ENCODE measurements at regions not wholly inside any gene's neighbourhood (a gene's known extent, or its start where the extent isn't known, plus 50 kb on each side); places are given as distances from the start of the nearest gene placed in this dataset.

DNA sequence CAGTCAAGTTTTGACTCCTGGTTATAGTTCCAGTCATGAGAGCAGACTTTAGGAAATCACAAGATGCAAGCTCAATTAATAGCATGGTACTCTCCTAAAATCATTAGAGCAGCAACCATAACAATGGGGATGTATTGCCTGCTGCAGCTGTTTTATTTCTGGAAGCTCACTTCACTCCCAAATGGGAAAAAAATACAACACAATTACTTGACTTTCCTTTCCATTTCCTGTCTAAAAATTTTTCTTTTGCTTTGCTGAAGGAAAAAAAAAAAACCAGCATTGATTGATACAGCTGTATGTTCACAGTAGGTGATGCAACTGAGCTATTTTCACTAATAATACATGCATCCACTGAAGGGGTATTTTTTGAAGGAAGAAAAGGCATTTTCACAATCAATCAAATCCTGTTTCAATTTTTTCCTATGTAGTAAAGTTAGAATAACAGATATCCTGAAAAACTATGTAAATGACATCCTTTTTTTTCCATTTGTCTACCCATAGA lies 143.9 kb upstream of the NOVA1 start:
- no peak for DNase-seq
- TF ChIP-seq, protein P1, sequence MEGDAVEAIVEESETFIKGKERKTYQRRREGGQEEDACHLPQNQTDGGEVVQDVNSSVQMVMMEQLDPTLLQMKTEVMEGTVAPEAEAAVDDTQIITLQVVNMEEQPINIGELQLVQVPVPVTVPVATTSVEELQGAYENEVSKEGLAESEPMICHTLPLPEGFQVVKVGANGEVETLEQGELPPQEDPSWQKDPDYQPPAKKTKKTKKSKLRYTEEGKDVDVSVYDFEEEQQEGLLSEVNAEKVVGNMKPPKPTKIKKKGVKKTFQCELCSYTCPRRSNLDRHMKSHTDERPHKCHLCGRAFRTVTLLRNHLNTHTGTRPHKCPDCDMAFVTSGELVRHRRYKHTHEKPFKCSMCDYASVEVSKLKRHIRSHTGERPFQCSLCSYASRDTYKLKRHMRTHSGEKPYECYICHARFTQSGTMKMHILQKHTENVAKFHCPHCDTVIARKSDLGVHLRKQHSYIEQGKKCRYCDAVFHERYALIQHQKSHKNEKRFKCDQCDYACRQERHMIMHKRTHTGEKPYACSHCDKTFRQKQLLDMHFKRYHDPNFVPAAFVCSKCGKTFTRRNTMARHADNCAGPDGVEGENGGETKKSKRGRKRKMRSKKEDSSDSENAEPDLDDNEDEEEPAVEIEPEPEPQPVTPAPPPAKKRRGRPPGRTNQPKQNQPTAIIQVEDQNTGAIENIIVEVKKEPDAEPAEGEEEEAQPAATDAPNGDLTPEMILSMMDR (IDR thresholded peaks at IDR 0.05; ENCODE audit: borderline replicate concordance, extremely low read depth, low read length, poor library complexity, severe bottlenecking) = no peak
- H3K4me1 ChIP-seq (ENCODE audit: insufficient read depth, low read length) = no peaks in the 10 kb centered on the region

DNA sequence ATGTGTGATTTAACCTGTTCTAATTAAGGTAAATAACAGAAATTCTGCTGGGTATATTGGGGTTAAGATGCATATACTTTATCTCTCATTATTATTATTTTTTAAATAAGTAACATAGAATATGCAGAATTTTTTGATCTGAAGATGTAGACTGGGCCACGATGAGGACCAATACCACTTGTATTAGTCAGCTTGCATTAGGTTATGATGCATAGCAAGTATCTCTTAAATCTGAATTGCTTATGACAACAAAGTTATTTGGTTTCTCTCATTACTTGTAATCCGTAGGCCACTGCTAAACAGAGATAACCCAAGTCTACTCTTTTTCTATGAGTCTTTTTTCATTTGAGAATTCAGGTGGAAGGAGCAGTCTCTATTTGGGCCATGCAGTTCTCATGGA lies 145.5 kb upstream of the NOVA1 start:
- DNase-seq = no peak
- Histone ChIP-seq H3K79me2 (ENCODE audit: insufficient read depth, low read length) (no peaks in the 10 kb centered on the region), H4K20me1 (ENCODE audit: insufficient read depth, low read length) (no peaks in the 10 kb centered on the region), H3K9ac (ENCODE audit: low read depth, low read length) (no peak overlapping the region), H3K9me3 (ENCODE audit: insufficient read depth, low read length, severe bottlenecking) (no peaks in the 10 kb centered on the region), H3K27ac (ENCODE audit: low read length) (no peak overlapping the region), H3K4me2 (ENCODE audit: insufficient read depth, low read length) (no peak overlapping the region), H3K4me1 (ENCODE audit: insufficient read depth, low read length) (no peaks in the 10 kb centered on the region), H2AFZ (ENCODE audit: low read depth, low read length) (no peak overlapping the region), H3K27me3 (ENCODE audit: insufficient read depth, low read length, poor library complexity) (no peaks in the 10 kb centered on the region), H3K4me3 (ENCODE audit: low read depth in 1 of 2, low read length in 2 of 2) (no peak overlapping the region), H3K36me3 (ENCODE audit: insufficient read depth, low read length) (no peaks in the 10 kb centered on the region)
- TF ChIP-seq, protein P1 (IDR thresholded peaks at IDR 0.05; ENCODE audit: borderline replicate concordance, extremely low read depth, low read length, poor library complexity, severe bottlenecking) = no peak
- no peak for TF ChIP-seq EZH2 (IDR thresholded peaks at IDR 0.05; ENCODE audit: borderline replicate concordance, low read depth, low read length, severe bottlenecking)
- ATAC-seq (ENCODE audit: insufficient read depth, low read depth) = no peak

More for the DNA sequence above, 143.9 kb upstream of the NOVA1 start:
- no peak overlapping the region for H3K4me2 ChIP-seq (ENCODE audit: insufficient read depth, low read length)
- H2AFZ ChIP-seq (ENCODE audit: low read depth, low read length) = no peak overlapping the region
- H3K27me3 ChIP-seq (ENCODE audit: insufficient read depth, low read length, poor library complexity) = no peaks in the 10 kb centered on the region
- H4K20me1 ChIP-seq (ENCODE audit: insufficient read depth, low read length) = no peaks in the 10 kb centered on the region
- no peak overlapping the region for H3K9ac ChIP-seq (ENCODE audit: low read depth, low read length)
- no peak overlapping the region for H3K4me3 ChIP-seq (ENCODE audit: low read depth in 1 of 2, low read length in 2 of 2)
- no peak for ATAC-seq (ENCODE audit: insufficient read depth, low read depth)
- no peaks in the 10 kb centered on the region for H3K9me3 ChIP-seq (ENCODE audit: insufficient read depth, low read length, severe bottlenecking)
- no peaks in the 10 kb centered on the region for H3K36me3 ChIP-seq (ENCODE audit: insufficient read depth, low read length)
- no peaks in the 10 kb centered on the region for H3K79me2 ChIP-seq (ENCODE audit: insufficient read depth, low read length)
- no peak overlapping the region for H3K27ac ChIP-seq (ENCODE audit: low read length)

DNA sequence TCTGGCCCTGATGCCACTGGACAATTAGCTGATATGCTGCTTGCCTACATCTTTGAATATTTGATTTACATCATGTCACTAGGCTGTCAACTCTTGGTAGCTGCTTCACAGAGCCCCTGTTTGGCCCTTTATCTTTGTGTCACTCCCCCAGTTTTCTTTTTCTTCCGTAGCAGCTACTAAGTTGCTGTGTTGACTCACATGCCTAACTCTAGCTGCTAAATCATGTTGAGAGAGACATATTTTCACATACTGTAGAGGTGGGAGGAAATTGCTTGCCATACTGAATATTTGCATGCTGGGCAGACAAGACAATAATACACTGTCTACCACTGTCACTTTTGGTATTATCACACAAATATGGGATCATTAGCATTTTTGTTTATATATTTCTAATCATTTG lies 147.1 kb upstream of the NOVA1 start:
- H2AFZ ChIP-seq (ENCODE audit: low read depth, low read length) = no peak overlapping the region
- H3K9me3 ChIP-seq (ENCODE audit: insufficient read depth, low read length, severe bottlenecking) = no peaks in the 10 kb centered on the region
- ATAC-seq (ENCODE audit: insufficient read depth, low read depth) = no peak
- H3K27ac ChIP-seq (ENCODE audit: low read length) = no peak overlapping the region
- H3K4me3 ChIP-seq (ENCODE audit: low read depth in 1 of 2, low read length in 2 of 2) = no peak overlapping the region
- no peaks in the 10 kb centered on the region for H3K79me2 ChIP-seq (ENCODE audit: insufficient read depth, low read length)
- no peak overlapping the region for H3K4me2 ChIP-seq (ENCODE audit: insufficient read depth, low read length)
- no peaks in the 10 kb centered on the region for H3K4me1 ChIP-seq (ENCODE audit: insufficient read depth, low read length)
- TF ChIP-seq EZH2 (IDR thresholded peaks at IDR 0.05; ENCODE audit: borderline replicate concordance, low read depth, low read length, severe bottlenecking) = no peak
- TF ChIP-seq, protein P1 (IDR thresholded peaks at IDR 0.05; ENCODE audit: borderline replicate concordance, extremely low read depth, low read length, poor library complexity, severe bottlenecking) = no peak
- DNase-seq = no peak
- no peaks in the 10 kb centered on the region for H3K36me3 ChIP-seq (ENCODE audit: insufficient read depth, low read length)
- H3K27me3 ChIP-seq (ENCODE audit: insufficient read depth, low read length, poor library complexity) = no peaks in the 10 kb centered on the region
- H4K20me1 ChIP-seq (ENCODE audit: insufficient read depth, low read length) = no peaks in the 10 kb centered on the region
- no peak overlapping the region for H3K9ac ChIP-seq (ENCODE audit: low read depth, low read length)

DNA sequence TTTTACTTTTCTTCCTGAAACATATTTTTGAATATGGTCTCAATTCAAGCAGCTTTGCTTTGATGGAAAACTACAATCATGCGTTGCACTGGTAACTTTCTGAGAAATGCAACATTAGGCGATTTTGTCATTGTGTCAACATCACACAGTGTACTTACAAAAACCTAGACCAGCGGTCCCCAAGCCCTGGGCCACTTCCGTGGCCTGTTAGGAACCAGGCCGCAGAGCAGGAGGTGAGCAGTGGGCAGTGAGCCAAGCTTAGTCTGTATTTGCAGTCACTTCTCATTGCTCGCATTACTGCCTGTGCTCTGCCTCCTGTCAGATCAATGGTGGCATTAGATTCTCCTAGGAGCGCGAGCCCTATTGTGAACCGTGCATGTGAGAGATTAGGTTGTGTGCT lies 163.7 kb upstream of the NOVA1 start:
- no peak overlapping the region for H3K27ac ChIP-seq (ENCODE audit: low read length)
- TF ChIP-seq EZH2 (IDR thresholded peaks at IDR 0.05; ENCODE audit: borderline replicate concordance, low read depth, low read length, severe bottlenecking) = no peak
- TF ChIP-seq, protein P1 (IDR thresholded peaks at IDR 0.05; ENCODE audit: borderline replicate concordance, extremely low read depth, low read length, poor library complexity, severe bottlenecking) = no peak
- H3K9me3 ChIP-seq (ENCODE audit: insufficient read depth, low read length, severe bottlenecking) = no peaks in the 10 kb centered on the region
- no peak for DNase-seq
- H3K4me3 ChIP-seq (ENCODE audit: low read depth in 1 of 2, low read length in 2 of 2) = no peak overlapping the region
- no peaks in the 10 kb centered on the region for H3K4me1 ChIP-seq (ENCODE audit: insufficient read depth, low read length)
- no peak overlapping the region for H3K9ac ChIP-seq (ENCODE audit: low read depth, low read length)
- ATAC-seq (ENCODE audit: insufficient read depth, low read depth) = no peak
- no peaks in the 10 kb centered on the region for H3K27me3 ChIP-seq (ENCODE audit: insufficient read depth, low read length, poor library complexity)
- no peak overlapping the region for H2AFZ ChIP-seq (ENCODE audit: low read depth, low read length)
- H4K20me1 ChIP-seq (ENCODE audit: insufficient read depth, low read length) = no peaks in the 10 kb centered on the region
- H3K4me2 ChIP-seq (ENCODE audit: insufficient read depth, low read length) = no peak overlapping the region
- no peaks in the 10 kb centered on the region for H3K36me3 ChIP-seq (ENCODE audit: insufficient read depth, low read length)
- no peaks in the 10 kb centered on the region for H3K79me2 ChIP-seq (ENCODE audit: insufficient read depth, low read length)
